HEK293 (cell line): ENCODE measurements at regions not wholly inside any gene's neighbourhood (a gene's known extent, or its start where the extent isn't known, plus 50 kb on each side); places are given as distances from the start of the nearest gene placed in this dataset.

ENCODE experiments used
- CTCF ChIA-PET: fragments of 350-600 bp; formaldehyde crosslinking; extraction: SDS; loops from one replicate; lab custom pipeline; 2021; ENCODE audit warnings: antibody characterized with exemption; lab: Yijun Ruan, JAX
- POLR2A ChIA-PET: fragments of 300-600 bp; formaldehyde crosslinking; extraction: SDS; loops from one replicate; lab custom pipeline; 2020; ENCODE audit warnings: antibody characterized with exemption, inconsistent platforms; lab: Yijun Ruan, JAX
- H3K27ac ChIP-seq: fragments of 200-500 bp; sonication (Bioruptor generic); 2 replicates; pipeline ENCODE4 v1.5.1; 2014; ENCODE audit warnings: low read depth, low read length, control low read depth, inconsistent platforms; ENCODE audit errors: extremely low read depth
- H3K36me3 ChIP-seq, 2 experiments: fragments of 200-500 bp in 1 of 2; sonication (Bioruptor generic) in 1 of 2; 1 replicate in 1 of 2; 2 replicates in 1 of 2; pipeline ENCODE4 v1.5.1; 2014 to 2017; ENCODE audit warnings: inconsistent platforms in 2 of 2, low read length in 2 of 2; ENCODE audit not compliant: control insufficient read depth in 2 of 2, insufficient read depth in 1 of 2
- H3K4me1 ChIP-seq: fragments of 200-500 bp; sonication (Bioruptor generic); 2 replicates; pipeline ENCODE4 v1.5.1; 2014; ENCODE audit warnings: mild to moderate bottlenecking, low read length, inconsistent platforms; ENCODE audit not compliant: control insufficient read depth, insufficient read depth
- H3K4me3 ChIP-seq: 2 replicates; pipeline ENCODE4 v1.5.1; 2011; ENCODE audit warnings: low read depth, mild to moderate bottlenecking, control low read depth, low read length, moderate library complexity
- H3K9me3 ChIP-seq: fragments of 200-500 bp; sonication (Bioruptor generic); 2 replicates; pipeline ENCODE4 v1.5.1; 2014; ENCODE audit warnings: low read depth, low read length, inconsistent platforms; ENCODE audit not compliant: control insufficient read depth, insufficient read depth
- KLF7 ChIP-seq: fragments of 450-650 bp; formaldehyde crosslinking; IDR thresholded peaks from 2 replicates; pipeline ENCODE4 v1.5.1; 2016; ENCODE audit warnings: missing biosample characterization, missing genetic modification characterization, borderline replicate concordance
- KLF9 ChIP-seq: fragments of 450-650 bp; formaldehyde crosslinking; IDR thresholded peaks from 2 replicates; pipeline ENCODE4 v1.5.1; 2016; ENCODE audit warnings: missing biosample characterization, missing genetic modification characterization, low read depth
- MEIS1 ChIP-seq: sonication (generic); formaldehyde crosslinking; IDR thresholded peaks from 2 replicates; pipeline ENCODE4 v1.8.1; 2022; ENCODE audit warnings: missing genetic modification reagents, mild to moderate bottlenecking, borderline replicate concordance
- MYNN ChIP-seq: fragments of 450-650 bp; formaldehyde crosslinking; IDR thresholded peaks from 2 replicates; pipeline ENCODE4 v1.5.1; 2016; ENCODE audit warnings: missing biosample characterization, missing genetic modification characterization, borderline replicate concordance
- MZF1 ChIP-seq: fragments of 450-650 bp; formaldehyde crosslinking; IDR thresholded peaks from 2 replicates; pipeline ENCODE4 v1.5.1; 2017; ENCODE audit warnings: missing biosample characterization, missing genetic modification characterization, borderline replicate concordance
- OSR2 ChIP-seq: fragments of 450-650 bp; formaldehyde crosslinking; IDR thresholded peaks from 2 replicates; pipeline ENCODE4 v1.5.1; 2016; ENCODE audit warnings: missing biosample characterization, missing genetic modification characterization
- REST ChIP-seq: fragments of 450-650 bp; formaldehyde crosslinking; IDR thresholded peaks from 2 replicates; pipeline ENCODE4 v1.5.1; 2016; ENCODE audit warnings: missing biosample characterization, missing genetic modification characterization
- YY2 ChIP-seq: fragments of 450-650 bp; formaldehyde crosslinking; IDR thresholded peaks from 2 replicates; pipeline ENCODE4 v1.5.1; 2016; ENCODE audit warnings: missing biosample characterization, missing genetic modification characterization
- ZNF138 ChIP-seq: fragments of 450-650 bp; formaldehyde crosslinking; IDR thresholded peaks from 2 replicates; pipeline ENCODE4 v1.5.1; 2016; ENCODE audit warnings: missing biosample characterization, missing genetic modification characterization, borderline replicate concordance
- ZNF16 ChIP-seq: fragments of 450-650 bp; formaldehyde crosslinking; IDR thresholded peaks from 2 replicates; pipeline ENCODE4 v1.5.1; 2016; ENCODE audit warnings: low read depth, missing biosample characterization, missing genetic modification characterization
- ZNF266 ChIP-seq: fragments of 450-650 bp; formaldehyde crosslinking; IDR thresholded peaks from 2 replicates; pipeline ENCODE4 v1.5.1; 2016; ENCODE audit warnings: missing biosample characterization, missing genetic modification characterization, low read depth
- ZNF292 ChIP-seq: fragments of 450-650 bp; formaldehyde crosslinking; IDR thresholded peaks from 2 replicates; pipeline ENCODE4 v1.5.1; 2016; ENCODE audit warnings: low read depth, missing biosample characterization, missing genetic modification characterization, borderline replicate concordance
- ZNF350 ChIP-seq: fragments of 450-650 bp; formaldehyde crosslinking; IDR thresholded peaks from 2 replicates; pipeline ENCODE4 v1.5.0; 2017; ENCODE audit warnings: missing biosample characterization, mild to moderate bottlenecking, missing genetic modification characterization
- ZNF404 ChIP-seq: fragments of 450-650 bp; formaldehyde crosslinking; IDR thresholded peaks from 2 replicates; pipeline ENCODE4 v1.5.1; 2017; ENCODE audit warnings: missing biosample characterization, missing genetic modification characterization
- ZNF416 ChIP-seq: fragments of 450-650 bp; formaldehyde crosslinking; IDR thresholded peaks from 2 replicates; pipeline ENCODE4 v1.5.1; 2016; ENCODE audit warnings: missing biosample characterization, missing genetic modification characterization
- ZNF513 ChIP-seq: fragments of 450-650 bp; IDR thresholded peaks from 2 replicates; pipeline ENCODE4 v1.5.1; 2018; ENCODE audit warnings: missing biosample characterization, missing genetic modification characterization
- ZNF777 ChIP-seq: fragments of 450-650 bp; formaldehyde crosslinking; IDR thresholded peaks from 2 replicates; pipeline ENCODE4 v1.5.1; 2017; ENCODE audit warnings: missing biosample characterization, missing genetic modification characterization, borderline replicate concordance
- ZNF837 ChIP-seq: fragments of 450-650 bp; formaldehyde crosslinking; IDR thresholded peaks from 2 replicates; pipeline ENCODE4 v1.5.1; 2016; ENCODE audit warnings: missing biosample characterization, missing genetic modification characterization
- ZNF843 ChIP-seq: fragments of 450-650 bp; formaldehyde crosslinking; IDR thresholded peaks from 2 replicates; pipeline ENCODE4 v1.5.1; 2016; ENCODE audit warnings: missing biosample characterization, missing genetic modification characterization
- ZSCAN16 ChIP-seq: fragments of 450-650 bp; formaldehyde crosslinking; IDR thresholded peaks from 2 replicates; pipeline ENCODE4 v1.5.1; 2016; ENCODE audit warnings: missing biosample characterization, missing genetic modification characterization
- TF ChIP-seq, protein P1 (sequence below): fragments of 450-650 bp; formaldehyde crosslinking; IDR thresholded peaks from 2 replicates; pipeline ENCODE4 v1.5.1; 2017; ENCODE audit warnings: missing biosample characterization, missing genetic modification characterization
- TF ChIP-seq, protein P2 (sequence below): fragments of 450-650 bp; formaldehyde crosslinking; IDR thresholded peaks from 2 replicates; pipeline ENCODE4 v1.5.1; 2017; ENCODE audit warnings: missing biosample characterization, mild to moderate bottlenecking, missing genetic modification characterization, moderate library complexity
- TF ChIP-seq, protein P3 (sequence below): fragments of 450-650 bp; formaldehyde crosslinking; conservative IDR thresholded peaks from 2 replicates; pipeline ENCODE4 v1.5.1; 2016; ENCODE audit warnings: low read depth, missing biosample characterization, missing genetic modification characterization

DNA sequence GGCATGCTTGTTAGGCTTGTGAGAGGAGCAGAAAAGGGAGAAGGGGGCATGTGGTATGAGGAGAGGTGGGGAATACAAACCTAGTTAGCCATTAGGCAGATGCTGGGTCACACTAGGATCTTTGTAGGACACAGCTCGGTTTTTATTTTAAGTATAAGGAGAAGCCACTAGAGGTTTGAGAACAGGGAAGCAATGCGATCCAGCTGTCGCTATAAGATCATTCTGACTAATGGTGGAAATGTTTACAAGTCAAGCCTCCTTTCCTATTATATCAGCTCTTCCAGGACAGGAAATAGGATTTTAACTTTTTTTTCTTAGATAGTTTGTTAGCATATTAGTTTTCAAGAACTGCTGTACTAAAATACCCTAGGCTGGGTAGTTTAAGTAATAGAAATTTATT lies 609.9 kb downstream of the INSC start:
- TF ChIP-seq, protein P1, sequence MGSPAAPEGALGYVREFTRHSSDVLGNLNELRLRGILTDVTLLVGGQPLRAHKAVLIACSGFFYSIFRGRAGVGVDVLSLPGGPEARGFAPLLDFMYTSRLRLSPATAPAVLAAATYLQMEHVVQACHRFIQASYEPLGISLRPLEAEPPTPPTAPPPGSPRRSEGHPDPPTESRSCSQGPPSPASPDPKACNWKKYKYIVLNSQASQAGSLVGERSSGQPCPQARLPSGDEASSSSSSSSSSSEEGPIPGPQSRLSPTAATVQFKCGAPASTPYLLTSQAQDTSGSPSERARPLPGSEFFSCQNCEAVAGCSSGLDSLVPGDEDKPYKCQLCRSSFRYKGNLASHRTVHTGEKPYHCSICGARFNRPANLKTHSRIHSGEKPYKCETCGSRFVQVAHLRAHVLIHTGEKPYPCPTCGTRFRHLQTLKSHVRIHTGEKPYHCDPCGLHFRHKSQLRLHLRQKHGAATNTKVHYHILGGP (tag by site-specific recombination) = no peak
- TF ChIP-seq REST (tag by site-specific recombination) (no peak), KLF7 (tag by site-specific recombination) (no peak), OSR2 (tag by site-specific recombination) (no peak), ZNF416 (tag by site-specific recombination) (no peak), MZF1 (tag by site-specific recombination) (no peak), ZNF404 (tag by site-specific recombination) (no peak), ZNF777 (tag by site-specific recombination) (no peak), ZSCAN16 (no peak), ZNF843 (tag by site-specific recombination) (no peak), KLF9 (tag by site-specific recombination) (no peak), MEIS1 (CRISPR knock-in tag) (no peak), ZNF513 (tag by site-specific recombination) (no peak), ZNF16 (no peak), ZNF266 (tag by site-specific recombination) (no peak), MYNN (tag by site-specific recombination) (no peak)
- TF ChIP-seq, protein P2, sequence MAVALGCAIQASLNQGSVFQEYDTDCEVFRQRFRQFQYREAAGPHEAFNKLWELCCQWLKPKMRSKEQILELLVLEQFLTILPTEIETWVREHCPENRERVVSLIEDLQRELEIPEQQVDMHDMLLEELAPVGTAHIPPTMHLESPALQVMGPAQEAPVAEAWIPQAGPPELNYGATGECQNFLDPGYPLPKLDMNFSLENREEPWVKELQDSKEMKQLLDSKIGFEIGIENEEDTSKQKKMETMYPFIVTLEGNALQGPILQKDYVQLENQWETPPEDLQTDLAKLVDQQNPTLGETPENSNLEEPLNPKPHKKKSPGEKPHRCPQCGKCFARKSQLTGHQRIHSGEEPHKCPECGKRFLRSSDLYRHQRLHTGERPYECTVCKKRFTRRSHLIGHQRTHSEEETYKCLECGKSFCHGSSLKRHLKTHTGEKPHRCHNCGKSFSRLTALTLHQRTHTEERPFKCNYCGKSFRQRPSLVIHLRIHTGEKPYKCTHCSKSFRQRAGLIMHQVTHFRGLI (tag by site-specific recombination) = no peak
- POLR2A ChIA-PET = no interaction called here
- Histone ChIP-seq H3K27ac (no peak overlapping the region), H3K36me3 (no peaks in the 10 kb centered on the region), H3K4me3 (no peak overlapping the region), H3K4me1 (no peaks in the 10 kb centered on the region), H3K9me3 (no peaks in the 10 kb centered on the region)
- CTCF ChIA-PET = interaction anchor here (1.0 to 1.8 kb wide), 2 partner anchors 12 to 96 kb away, joined by 3 to 5 read pairs; no protein-coding TSS in a partner anchor

GRCh38 chr11:15725246-15725645 lies 610.5 kb downstream of the INSC start:
- CTCF ChIA-PET = interaction anchor here (1.0 to 1.8 kb wide), 2 partner anchors 11 to 96 kb away, joined by 3 to 5 read pairs; no protein-coding TSS in a partner anchor
- Histone ChIP-seq H3K4me3 (no peak overlapping the region), H3K36me3 (no peaks in the 10 kb centered on the region), H3K4me1 (no peaks in the 10 kb centered on the region), H3K9me3 (no peaks in the 10 kb centered on the region), H3K27ac (no peak overlapping the region)
- POLR2A ChIA-PET = no interaction called here
- TF ChIP-seq ZNF350 (tag by site-specific recombination) (no peak), YY2 (tag by site-specific recombination) (no peak), ZNF837 (tag by site-specific recombination) (no peak), ZNF292 (tag by site-specific recombination) (no peak), ZNF404 (tag by site-specific recombination) (no peak), ZNF138 (tag by site-specific recombination) (no peak)
- TF ChIP-seq, protein P3, sequence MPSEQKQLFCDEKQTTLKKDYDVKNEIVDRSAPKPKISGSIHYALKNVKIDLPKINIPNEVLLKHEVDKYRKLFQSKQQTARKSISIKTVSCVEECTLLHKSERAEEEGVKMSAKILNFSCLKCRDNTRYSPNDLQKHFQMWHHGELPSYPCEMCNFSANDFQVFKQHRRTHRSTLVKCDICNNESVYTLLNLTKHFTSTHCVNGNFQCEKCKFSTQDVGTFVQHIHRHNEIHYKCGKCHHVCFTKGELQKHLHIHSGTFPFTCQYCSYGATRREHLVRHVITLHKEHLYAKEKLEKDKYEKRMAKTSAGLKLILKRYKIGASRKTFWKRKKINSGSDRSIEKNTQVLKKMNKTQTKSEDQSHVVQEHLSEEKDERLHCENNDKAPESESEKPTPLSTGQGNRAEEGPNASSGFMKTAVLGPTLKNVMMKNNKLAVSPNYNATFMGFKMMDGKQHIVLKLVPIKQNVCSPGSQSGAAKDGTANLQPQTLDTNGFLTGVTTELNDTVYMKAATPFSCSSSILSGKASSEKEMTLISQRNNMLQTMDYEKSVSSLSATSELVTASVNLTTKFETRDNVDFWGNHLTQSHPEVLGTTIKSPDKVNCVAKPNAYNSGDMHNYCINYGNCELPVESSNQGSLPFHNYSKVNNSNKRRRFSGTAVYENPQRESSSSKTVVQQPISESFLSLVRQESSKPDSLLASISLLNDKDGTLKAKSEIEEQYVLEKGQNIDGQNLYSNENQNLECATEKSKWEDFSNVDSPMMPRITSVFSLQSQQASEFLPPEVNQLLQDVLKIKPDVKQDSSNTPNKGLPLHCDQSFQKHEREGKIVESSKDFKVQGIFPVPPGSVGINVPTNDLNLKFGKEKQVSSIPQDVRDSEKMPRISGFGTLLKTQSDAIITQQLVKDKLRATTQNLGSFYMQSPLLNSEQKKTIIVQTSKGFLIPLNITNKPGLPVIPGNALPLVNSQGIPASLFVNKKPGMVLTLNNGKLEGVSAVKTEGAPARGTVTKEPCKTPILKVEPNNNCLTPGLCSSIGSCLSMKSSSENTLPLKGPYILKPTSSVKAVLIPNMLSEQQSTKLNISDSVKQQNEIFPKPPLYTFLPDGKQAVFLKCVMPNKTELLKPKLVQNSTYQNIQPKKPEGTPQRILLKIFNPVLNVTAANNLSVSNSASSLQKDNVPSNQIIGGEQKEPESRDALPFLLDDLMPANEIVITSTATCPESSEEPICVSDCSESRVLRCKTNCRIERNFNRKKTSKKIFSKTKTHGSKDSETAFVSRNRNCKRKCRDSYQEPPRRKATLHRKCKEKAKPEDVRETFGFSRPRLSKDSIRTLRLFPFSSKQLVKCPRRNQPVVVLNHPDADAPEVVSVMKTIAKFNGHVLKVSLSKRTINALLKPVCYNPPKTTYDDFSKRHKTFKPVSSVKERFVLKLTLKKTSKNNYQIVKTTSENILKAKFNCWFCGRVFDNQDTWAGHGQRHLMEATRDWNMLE (tag by site-specific recombination) = no peak
